Ishikawa (cell line): ENCODE measurements at regions not wholly inside any gene's neighbourhood (a gene's known extent, or its start where the extent isn't known, plus 50 kb on each side); places are given as distances from the start of the nearest gene placed in this dataset.

Source experiments
- CEBPB ChIP-seq: IDR thresholded peaks from 2 replicates; pipeline ENCODE4 v1.6.1; 2012
- CREB1 ChIP-seq: IDR thresholded peaks from 2 replicates; pipeline ENCODE4 v1.6.1; 2012; ENCODE audit warnings: low read depth
- EGR1 ChIP-seq: IDR thresholded peaks from 2 replicates; pipeline ENCODE4 v1.6.1; 2012
- EP300 ChIP-seq: IDR thresholded peaks from 2 replicates; pipeline ENCODE4 v1.6.1; 2012; ENCODE audit warnings: borderline replicate concordance
- FOXM1 ChIP-seq: IDR thresholded peaks from 2 replicates; pipeline ENCODE4 v1.6.1; 2012; ENCODE audit warnings: low read depth, borderline replicate concordance
- MAX ChIP-seq: IDR thresholded peaks from 2 replicates; pipeline ENCODE4 v1.6.1; 2012
- NFIC ChIP-seq: IDR thresholded peaks from 2 replicates; pipeline ENCODE4 v1.6.1; 2012
- RAD21 ChIP-seq: IDR thresholded peaks from 2 replicates; pipeline ENCODE4 v1.6.1; 2012; ENCODE audit warnings: low read depth
- TAF1 ChIP-seq: IDR thresholded peaks from 2 replicates; pipeline ENCODE4 v1.6.1; 2012; ENCODE audit warnings: low read depth, mild to moderate bottlenecking
- TF ChIP-seq, protein P1 (sequence below): IDR thresholded peaks from 2 replicates; pipeline ENCODE4 v1.6.1; 2012

DNA sequence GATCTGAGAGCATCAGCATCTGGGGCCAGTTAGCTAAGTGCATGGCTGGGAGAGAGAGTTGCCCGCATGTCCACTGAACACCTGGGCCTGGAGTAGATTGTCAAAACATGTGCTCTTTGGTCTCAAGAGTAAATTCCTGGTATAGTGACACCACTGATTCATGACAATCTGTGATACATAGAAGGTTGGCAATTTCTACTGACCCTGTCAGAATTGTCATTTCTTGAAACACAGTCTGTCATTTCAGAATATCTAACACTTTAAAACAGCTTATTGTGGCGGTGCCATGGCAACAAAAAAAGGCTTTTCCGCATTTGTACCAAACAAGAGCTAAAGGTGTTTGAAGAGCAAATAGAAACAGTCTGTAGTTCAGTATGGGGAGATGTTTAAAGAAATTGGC is 186.4 kb upstream of the FAM78B start:
- TF ChIP-seq EP300, result no peak
- TF ChIP-seq CREB1, result no peak
- no peak for TF ChIP-seq FOXM1
- no peak for TF ChIP-seq CEBPB
- TF ChIP-seq TAF1, result no peak
- TF ChIP-seq EGR1, result no peak
- TF ChIP-seq NFIC, result no peak
- no peak for TF ChIP-seq MAX
- TF ChIP-seq RAD21, result no peak
- TF ChIP-seq, protein P1, sequence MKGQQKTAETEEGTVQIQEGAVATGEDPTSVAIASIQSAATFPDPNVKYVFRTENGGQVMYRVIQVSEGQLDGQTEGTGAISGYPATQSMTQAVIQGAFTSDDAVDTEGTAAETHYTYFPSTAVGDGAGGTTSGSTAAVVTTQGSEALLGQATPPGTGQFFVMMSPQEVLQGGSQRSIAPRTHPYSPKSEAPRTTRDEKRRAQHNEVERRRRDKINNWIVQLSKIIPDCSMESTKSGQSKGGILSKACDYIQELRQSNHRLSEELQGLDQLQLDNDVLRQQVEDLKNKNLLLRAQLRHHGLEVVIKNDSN, result no peak
